Right lung (tissue), 2 donors: ENCODE measurements at regions not wholly inside any gene's neighbourhood (a gene's known extent, or its start where the extent isn't known, plus 50 kb on each side); places are given as distances from the start of the nearest gene placed in this dataset.

Experiments used
- DNase-seq, 2 donors: peaks; one replicate each; pipeline ENCODE4 v3.0.0-alpha.2; 2013

DNA sequence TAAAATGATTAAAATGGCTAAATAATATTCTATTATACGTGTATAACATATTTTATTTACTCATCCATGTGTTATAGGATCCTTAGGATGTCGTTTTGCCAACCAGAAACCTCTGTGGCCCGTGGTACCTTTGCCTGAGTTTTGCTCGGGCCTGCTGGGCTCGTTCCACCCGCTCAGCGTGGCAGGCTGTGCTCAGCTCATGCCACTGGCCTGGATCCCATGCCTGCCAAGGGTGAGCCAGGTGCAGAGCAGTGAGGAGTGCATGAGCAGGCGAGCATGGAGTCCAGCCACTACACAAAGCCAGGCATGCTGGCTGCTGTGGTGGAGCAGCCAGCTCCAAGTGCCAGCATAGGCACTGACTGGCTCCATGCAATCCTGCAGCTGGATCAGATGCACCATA, 417.2 kb downstream of the TTLL7 start:
- DNase-seq: no peak

- DNase-seq: no peak
These were observed 424.1 kb downstream of the TTLL7 start for GRCh38 chr1:83574791-83575190.

DNA sequence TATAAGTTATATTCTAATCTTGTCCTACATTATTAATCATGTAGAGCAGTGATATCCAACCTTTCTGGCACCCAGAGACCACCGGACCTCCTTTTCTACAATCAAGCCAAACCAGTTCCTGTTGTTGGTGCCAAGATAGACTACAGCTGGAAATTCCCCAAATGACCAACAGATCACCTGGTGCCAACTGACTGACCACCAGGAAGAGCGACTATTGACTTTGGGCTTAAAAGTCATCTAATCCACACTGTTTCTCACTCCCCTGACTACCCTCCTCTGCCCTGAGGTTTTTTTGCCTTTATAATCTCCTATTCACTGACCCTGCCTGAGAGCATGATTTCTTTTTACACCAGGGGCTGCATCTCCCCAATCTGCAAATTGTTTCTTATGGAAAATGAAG, 425.2 kb downstream of the TTLL7 start:
- DNase-seq: no peak

GRCh38 chr1:83571536-83571935, 427.4 kb downstream of the TTLL7 start:
- DNase-seq: no peak

DNA sequence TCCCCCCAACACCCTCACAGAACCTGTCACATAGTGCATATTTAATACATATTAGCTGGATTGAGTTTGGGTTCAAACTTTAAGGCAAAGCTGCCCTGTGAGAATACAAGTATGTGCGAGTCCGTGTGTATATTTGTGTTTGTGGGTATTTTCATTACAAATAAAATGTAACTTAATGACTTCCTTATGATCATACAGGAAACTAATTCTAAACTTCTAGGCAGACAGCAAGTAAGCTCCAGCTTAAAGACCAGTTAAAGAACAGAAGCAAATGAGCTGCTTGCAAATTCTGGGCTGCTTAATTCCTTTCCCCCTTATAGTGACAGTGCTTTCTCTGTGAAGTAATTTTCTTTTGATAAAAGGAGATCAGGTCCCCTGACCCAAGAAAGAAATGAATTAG, 437.6 kb downstream of the TTLL7 start:
- no peak for DNase-seq

- DNase-seq: no peak
These were observed 439.6 kb downstream of the TTLL7 start for GRCh38 chr1:83559129-83559840.

DNA sequence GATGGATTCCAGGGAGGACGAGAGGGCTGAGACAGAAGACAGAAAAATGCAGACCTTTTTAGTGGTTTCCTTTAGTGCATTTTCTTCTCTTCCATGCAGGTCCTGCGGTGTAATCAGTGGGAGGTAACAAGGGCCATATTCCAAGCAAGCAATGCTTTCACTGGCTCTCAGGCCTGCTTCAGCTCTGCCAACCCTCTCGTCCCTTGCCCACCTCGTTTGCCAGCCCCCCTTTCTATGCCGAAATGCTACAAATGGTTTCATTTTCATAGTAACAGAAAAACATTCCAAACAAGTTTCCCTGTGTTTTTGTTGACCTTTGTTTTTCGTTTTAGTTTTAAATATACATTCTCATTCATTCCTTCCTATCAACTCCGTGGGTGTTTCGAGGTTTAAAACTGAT, 443.1 kb downstream of the TTLL7 start:
- no peak for DNase-seq

DNA sequence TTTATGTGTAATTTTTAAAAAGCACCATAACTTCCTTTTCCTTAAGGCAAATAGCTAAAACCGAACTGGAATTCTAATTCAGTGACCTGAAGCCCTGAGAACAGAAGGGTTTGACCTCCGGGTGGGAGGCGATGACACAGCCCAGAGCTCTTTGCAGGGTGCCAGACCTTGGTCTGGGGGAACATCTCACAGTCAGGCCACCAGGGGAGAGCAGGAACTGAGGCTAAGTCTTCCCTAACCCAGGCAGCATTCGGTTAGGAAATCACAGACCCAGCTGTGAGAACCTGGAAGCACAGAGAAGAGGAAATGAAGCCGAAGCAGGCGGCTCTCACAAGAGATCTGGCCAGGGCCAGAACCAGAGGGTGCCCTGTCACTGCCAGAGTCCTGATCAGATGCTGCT, 444.8 kb downstream of the TTLL7 start:
- no peak for DNase-seq

DNA sequence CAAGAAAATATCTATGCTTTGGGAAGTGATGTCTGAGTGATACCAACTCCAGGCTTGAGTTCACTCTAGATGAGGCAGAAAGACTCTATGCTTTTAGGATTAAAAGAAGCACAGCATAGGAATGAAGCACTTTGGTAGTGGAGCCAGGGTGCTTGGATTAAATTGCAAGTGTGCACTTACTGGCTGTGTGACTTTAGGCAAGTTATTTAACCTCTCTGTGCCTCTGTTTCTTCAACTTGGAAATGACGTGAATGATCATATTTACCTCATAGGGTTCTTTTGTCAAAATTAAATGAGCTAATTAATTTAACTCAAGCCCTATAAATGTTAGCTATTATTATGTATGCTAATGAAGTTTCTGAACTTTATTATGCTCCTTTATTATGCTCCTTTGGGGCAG, 446.1 kb downstream of the TTLL7 start:
- no peak for DNase-seq

DNA sequence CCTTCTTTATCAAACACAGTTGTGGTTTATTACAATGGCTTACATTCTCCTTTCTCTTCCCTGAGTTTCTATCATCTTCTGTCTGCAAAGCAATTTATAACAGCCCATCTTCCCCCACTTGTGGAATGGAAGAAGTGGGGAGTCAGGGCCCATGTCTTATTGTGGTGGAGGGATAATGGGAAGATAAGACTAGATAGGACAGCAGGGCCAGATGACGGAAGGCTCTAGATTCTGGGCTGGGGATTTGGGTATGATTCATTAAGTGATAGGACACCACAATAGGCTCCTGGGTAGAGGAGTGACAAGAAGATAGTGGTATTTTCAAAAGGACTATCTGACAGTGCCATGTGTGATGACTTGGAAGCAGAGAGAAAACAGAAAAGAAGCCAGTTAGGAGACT, 450.6 kb downstream of the TTLL7 start:
- no peak for DNase-seq

DNA sequence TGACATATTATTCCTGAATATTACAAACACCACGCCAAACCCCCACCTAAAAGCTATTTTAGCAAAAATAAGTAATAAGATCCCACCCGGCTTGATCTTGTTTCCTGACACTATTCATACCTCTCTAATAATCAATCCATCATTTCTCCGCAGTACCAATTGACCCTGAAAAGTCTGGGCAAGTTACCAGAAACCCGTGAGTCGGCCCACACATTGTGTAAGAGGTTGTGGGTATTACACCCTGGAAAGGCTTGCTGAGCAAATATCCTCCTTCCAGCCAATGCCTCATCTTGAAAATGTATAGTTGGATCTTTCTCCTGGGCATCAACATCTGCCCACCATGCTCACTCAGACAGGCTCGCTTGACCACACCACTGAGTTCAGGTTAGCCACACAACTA, 451.0 kb downstream of the TTLL7 start:
- DNase-seq: no peak

DNA sequence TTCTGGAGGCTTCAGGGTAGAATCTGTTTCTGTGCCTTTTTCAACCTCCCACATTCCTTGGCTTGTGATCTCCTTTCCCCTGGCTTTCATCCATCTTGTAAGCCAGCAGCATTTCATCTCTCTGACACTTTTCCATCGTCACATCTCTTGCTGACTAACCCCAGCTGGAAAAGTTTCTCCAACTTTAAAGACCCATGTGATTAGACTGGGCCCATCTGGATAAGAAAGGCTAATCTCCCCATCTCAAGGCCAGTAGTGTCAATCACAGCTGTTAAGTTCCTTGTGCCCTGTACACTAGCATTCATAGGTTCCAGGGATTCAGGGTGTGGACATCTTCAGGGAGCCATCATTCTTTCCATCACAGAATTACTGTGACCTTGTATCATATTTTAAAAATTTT, 452.1 kb downstream of the TTLL7 start:
- no peak for DNase-seq

GRCh38 chr1:83545066-83545862, 453.7 kb downstream of the TTLL7 start:
- DNase-seq: no peak

- no peak for DNase-seq
These were observed 455.5 kb downstream of the TTLL7 start for GRCh38 chr1:83543222-83543973.

GRCh38 chr1:83531521-83532309, 467.2 kb downstream of the TTLL7 start:
- no peak for DNase-seq

GRCh38 chr1:83530506-83530905, 468.4 kb downstream of the TTLL7 start:
- DNase-seq: no peak

- DNase-seq: no peak
These were observed 470.9 kb downstream of the TTLL7 start for GRCh38 chr1:83527987-83528386.

DNA sequence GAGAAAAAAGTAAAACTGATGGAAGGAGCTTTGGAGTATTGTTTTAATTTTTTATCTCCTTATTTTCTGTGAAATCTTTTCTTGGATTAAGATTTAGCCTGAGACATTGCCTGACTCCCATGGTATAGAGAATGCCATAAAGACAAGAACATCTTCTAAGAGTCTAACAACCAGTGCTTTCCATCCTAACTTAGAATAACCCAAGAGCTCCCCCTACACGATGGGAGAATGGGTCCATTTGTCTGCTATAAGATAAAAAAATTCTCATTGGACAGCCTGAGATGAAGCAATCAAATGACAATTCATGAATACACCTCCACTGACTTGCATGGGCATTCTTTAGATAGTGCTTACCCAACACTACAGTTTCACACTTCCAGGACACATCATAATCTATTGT, 478.1 kb downstream of the TTLL7 start:
- DNase-seq: no peak

DNA sequence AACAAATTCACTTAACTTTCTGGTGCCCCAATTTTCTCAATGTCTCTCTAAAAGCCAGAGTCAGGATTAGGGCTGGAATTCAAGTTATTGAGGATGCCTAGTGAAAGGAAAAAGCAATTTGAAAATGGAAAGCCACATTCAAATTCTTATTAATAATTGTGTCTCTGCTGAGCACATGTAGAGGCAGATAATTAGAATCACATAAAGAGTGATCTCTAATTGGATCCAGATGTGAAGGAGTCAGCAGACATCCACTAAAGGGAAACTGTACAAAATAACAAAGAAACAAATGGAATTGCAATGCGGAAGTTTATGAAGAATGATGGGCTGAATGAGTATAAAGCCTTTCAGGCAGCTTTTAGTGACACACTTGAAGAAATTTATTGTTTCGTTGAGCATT, 482.6 kb downstream of the TTLL7 start:
- no peak for DNase-seq

DNA sequence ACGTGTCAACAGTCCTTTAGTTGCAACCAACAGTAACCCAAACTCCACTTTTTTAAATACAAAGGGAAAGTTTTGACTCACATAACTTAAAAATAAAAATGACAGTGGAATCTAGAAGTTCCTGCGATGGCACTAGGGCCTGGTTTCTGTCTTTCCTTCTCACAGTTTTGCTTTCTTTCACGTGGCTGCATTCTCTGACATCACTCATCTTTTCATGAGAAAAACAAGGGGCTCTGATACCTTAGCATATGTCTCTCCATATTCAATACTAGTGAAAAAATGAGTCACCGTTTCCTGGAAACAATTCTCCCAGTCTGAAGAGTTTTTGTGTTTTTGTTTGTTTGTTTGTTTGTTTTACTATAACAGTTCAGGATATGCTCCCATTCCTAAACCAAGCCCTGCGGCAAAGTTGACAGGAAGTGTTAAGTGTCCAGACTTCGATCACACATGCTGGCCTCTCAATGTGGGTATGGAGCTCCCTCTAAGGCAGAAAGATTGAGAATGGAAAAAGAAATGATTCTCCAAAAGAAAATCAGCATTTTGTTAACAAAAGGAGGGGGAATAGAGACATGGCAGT, 483.3 kb downstream of the TTLL7 start:
- no peak for DNase-seq

GRCh38 chr1:83512373-83513193, 486.3 kb downstream of the TTLL7 start:
- no peak for DNase-seq
